GM18519 (cell line): ENCODE measurements at regions not wholly inside any gene's neighbourhood (a gene's known extent, or its start where the extent isn't known, plus 50 kb on each side); places are given as distances from the start of the nearest gene placed in this dataset.

Experiments
- ATAC-seq: cut with Tn5 transposase; IDR thresholded peaks from one replicate; pipeline ENCODE4 v1.9.1; 2021; ENCODE audit warnings: mild to moderate bottlenecking, moderate library complexity; ENCODE audit not compliant: unreplicated experiment, low FRiP score

- no peak for ATAC-seq
Measured at GRCh38 chr4:20624793-20625374, 75.4 kb upstream of the PACRGL start.

- ATAC-seq = no peak
Measured at GRCh38 chr4:20625426-20625825, 74.8 kb upstream of the PACRGL start.

GRCh38 chr4:20626326-20627005 is 73.8 kb upstream of the PACRGL start:
- no peak for ATAC-seq

- ATAC-seq = no peak
Measured at GRCh38 chr4:20627866-20628265, 72.4 kb upstream of the PACRGL start.

GRCh38 chr4:20629186-20630106 is 70.8 kb upstream of the PACRGL start:
- no peak for ATAC-seq

- ATAC-seq = no peak
Measured at GRCh38 chr4:20638825-20639224, 61.4 kb upstream of the PACRGL start.

- no peak for ATAC-seq
Measured at GRCh38 chr4:20639346-20639745, 60.9 kb upstream of the PACRGL start.

- ATAC-seq = no peak
Measured at GRCh38 chr4:20640989-20641388, 59.3 kb upstream of the PACRGL start.

GRCh38 chr4:20641976-20642375 is 58.3 kb upstream of the PACRGL start:
- no peak for ATAC-seq

GRCh38 chr4:20643631-20644030 is 56.6 kb upstream of the PACRGL start:
- ATAC-seq = no peak

GRCh38 chr4:20645236-20645635 is 55.0 kb upstream of the PACRGL start:
- no peak for ATAC-seq

- no peak for ATAC-seq
Measured at GRCh38 chr4:20646287-20646686, 54.0 kb upstream of the PACRGL start.
